GM06990 (cell line): ENCODE measurements at regions not wholly inside any gene's neighbourhood (a gene's known extent, or its start where the extent isn't known, plus 50 kb on each side); places are given as distances from the start of the nearest gene placed in this dataset.
A peak's percentile ranks its signal among the peaks of the same experiment; 100 is the strongest.

Source experiments
- DNase-seq: peaks from one replicate; pipeline ENCODE4 v3.0.0-alpha.2; 2011; ENCODE audit not compliant: insufficient read length; ENCODE audit errors: extremely low read depth
- H3K27me3 ChIP-seq: replicated peaks from 2 replicates; pipeline ENCODE4 v1.6.0; 2011; ENCODE audit warnings: low read length; ENCODE audit not compliant: control insufficient read depth, insufficient read depth
- H3K36me3 ChIP-seq: 2 replicates; pipeline ENCODE4 v1.5.1; 2011; ENCODE audit warnings: low read length; ENCODE audit not compliant: control insufficient read depth, insufficient read depth
- H3K4me3 ChIP-seq: replicated peaks from 2 replicates; pipeline ENCODE4 v1.5.1; 2011; ENCODE audit warnings: low read depth, mild to moderate bottlenecking, control low read depth, low read length
- TF ChIP-seq, protein P1 (sequence below): IDR thresholded peaks from 2 replicates; pipeline ENCODE4 v1.5.1; 2011; ENCODE audit warnings: low read length, control low read depth, mild to moderate bottlenecking, inconsistent platforms; ENCODE audit not compliant: insufficient read depth, poor library complexity, severe bottlenecking

DNA sequence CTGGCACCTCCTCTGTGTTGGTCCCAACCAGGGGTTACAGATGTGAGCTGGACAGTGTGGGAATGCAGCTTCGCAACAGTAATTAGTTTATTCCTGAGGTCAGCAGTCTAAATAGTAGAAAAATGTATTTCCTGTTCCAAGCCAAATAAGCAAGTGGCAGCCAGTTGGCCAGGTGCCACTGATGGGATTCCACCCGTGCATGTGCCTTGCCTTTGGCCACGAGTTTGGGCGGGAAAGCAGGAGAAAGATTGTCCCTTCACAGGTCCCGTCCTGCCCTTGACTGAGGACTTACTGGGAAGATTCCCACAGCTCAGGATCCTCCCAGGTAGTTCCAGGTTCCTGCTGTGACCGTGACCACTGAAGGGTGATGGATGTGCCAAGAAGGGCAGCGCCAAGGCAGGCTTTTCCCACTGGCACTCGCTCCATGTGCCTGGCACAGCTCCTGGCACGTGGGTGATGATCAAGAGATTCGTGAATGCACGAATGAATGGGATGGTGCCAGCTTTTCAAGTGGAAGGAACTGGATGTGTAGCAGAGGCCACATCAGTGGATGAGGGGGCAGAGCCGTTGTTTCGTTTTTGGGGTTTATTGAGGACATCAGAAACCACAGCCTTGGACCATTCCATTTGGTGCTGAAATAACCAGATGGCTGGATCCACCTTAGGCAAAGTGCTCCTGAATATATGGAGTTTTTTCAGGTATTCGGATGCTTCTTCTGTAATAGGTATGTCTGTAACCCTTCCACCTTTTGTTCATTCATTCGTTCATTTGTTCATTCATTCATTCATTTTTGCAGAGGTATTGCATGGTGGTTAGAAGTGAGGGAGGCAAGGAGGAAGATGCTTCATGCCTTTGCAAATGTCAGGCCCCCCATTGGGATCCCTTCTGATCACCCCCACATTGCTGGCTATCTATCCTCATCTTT, 62.4 kb upstream of the WNT4 start:
- no peak for DNase-seq
- Histone ChIP-seq H3K27me3 (peaks cover 5% of the 10 kb centered on the region; the same call in 1 of the 2 replicates), H3K36me3 (no peaks in the 10 kb centered on the region), H3K4me3 (no peak overlapping the region)
- TF ChIP-seq, protein P1, sequence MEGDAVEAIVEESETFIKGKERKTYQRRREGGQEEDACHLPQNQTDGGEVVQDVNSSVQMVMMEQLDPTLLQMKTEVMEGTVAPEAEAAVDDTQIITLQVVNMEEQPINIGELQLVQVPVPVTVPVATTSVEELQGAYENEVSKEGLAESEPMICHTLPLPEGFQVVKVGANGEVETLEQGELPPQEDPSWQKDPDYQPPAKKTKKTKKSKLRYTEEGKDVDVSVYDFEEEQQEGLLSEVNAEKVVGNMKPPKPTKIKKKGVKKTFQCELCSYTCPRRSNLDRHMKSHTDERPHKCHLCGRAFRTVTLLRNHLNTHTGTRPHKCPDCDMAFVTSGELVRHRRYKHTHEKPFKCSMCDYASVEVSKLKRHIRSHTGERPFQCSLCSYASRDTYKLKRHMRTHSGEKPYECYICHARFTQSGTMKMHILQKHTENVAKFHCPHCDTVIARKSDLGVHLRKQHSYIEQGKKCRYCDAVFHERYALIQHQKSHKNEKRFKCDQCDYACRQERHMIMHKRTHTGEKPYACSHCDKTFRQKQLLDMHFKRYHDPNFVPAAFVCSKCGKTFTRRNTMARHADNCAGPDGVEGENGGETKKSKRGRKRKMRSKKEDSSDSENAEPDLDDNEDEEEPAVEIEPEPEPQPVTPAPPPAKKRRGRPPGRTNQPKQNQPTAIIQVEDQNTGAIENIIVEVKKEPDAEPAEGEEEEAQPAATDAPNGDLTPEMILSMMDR, result no peak

DNA sequence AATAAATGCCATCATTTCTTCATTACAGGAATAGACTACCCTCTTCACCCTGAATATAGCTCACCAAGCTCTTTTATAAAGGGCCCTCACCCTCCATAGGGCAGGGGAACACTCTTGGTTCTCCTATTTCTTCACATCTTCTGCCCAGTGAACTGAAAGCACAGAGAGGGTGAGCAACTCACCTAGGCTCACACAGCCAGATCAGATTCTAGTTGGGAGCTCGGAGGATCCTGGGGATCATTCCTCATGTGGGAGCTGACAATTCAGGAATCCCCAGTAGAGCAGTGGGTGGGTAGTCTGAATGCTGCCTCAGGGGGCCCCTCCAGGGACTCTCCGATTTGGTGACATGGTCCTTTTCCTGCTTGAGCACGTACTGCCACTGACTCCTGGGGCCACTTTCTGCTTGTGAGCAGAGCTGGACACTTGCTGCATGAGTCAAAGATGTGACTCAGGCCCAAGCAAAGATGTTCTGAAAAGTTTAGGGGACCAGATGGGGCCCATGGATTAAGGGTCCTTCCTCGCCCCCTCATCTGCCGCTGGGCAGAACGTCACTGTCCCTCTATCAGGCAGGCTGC, 63.7 kb upstream of the WNT4 start:
- H3K4me3 ChIP-seq, result no peak overlapping the region
- no peaks in the 10 kb centered on the region for H3K36me3 ChIP-seq
- DNase-seq, result no peak
- peaks cover 5% of the 10 kb centered on the region; the same call in 1 of the 2 replicates for H3K27me3 ChIP-seq
- TF ChIP-seq, protein P1, result no peak

DNA sequence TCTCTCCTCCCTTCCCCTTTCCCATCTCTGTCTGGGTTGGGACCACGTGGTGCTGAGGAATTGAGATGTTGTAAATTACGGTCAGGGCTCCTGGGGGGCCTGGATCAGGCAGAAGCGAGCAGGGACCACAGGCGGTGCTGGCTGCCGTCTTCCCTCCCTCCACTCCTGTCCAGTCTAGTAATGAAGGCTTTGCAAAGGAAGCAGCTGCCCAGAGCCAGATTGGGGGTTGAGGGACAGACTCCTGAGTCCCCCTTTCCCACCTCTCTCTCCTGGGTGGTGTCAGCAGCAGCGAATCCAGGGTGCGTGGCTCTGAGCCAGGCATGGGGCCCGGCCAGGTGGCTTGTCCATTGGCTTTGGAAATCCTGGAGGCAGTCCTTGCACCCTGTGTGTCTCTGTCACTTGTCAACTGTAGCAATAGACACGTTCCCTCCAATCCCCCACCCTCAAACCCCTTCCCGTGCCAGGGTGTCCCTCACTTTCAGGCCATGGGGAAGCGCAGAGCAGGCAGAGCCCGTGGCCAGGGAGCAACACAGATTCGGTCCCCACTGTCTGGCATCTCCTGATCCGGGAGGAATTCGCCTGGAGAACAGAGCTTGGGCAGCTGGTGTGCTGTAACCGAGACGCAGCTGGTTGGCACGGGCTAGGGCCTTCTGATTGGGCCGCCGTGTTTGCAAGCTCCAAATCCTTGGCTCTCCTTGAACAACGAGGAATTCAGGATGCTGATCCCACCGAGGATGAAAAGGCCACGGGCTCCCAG, 64.8 kb upstream of the WNT4 start:
- TF ChIP-seq, protein P1, result no peak
- H3K4me3 ChIP-seq, result no peak overlapping the region
- H3K27me3 ChIP-seq, result peaks cover 5% of the 10 kb centered on the region
- no peaks in the 10 kb centered on the region for H3K36me3 ChIP-seq
- no peak for DNase-seq

DNA sequence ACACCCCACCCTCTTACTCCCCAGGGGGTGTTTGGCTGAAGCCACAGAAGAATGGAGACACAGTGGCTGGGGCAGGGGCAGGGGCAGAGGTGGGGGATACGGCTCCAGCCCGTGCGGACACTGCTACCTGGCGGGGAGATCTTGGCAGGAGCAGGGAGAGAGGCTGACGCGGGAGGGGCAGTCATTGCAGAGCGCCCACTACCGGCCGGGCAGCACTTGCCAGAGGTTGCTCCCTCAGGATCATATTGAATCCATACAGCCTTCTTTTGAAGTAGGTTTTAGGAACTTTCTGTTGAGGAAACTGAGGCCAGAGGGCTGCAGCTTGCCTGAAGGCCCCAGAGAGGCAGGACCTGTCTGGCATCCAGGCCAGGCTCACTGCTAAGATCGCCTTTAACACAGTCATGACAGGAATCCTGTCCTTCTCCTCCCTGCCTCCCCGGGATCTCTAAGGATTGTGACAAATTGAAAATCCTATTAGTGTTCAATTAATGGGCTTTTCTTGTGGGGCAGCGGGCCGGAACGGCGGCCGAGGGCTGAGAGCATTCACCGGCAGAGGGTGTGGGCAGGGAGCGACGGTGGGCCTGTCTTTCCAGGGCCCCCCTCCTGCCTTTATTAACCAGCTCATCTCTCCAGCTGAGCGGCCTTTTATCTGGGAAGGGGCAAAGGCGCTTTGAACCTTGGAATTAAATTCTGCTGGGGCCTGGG, 65.5 kb upstream of the WNT4 start:
- no peak for DNase-seq
- Histone ChIP-seq H3K36me3 (no peaks in the 10 kb centered on the region), H3K4me3 (no peak overlapping the region), H3K27me3 (peaks cover 5% of the 10 kb centered on the region)
- TF ChIP-seq, protein P1, result peak; percentile 25

DNA sequence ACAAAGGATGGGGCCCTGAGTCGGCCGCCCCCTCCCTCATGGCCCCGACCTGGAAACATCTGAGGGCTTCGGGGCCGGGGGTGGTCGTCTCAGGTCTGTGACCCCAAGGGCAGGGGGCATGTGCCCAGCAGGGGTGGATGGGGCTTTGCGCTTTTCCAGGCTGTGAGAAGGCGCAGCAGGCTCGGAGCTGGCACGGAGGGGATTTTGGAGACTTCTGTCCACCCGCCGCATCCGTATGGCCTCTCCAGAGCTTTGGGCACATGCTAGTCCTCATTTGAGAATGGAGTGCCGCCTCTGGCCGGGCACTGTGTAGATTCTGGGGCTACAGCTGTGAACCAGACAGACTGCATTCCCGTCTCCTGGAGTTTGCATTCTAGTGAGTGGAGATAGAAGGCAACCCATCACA, 66.1 kb upstream of the WNT4 start:
- TF ChIP-seq, protein P1, result no peak
- peaks cover 5% of the 10 kb centered on the region for H3K27me3 ChIP-seq
- DNase-seq, result no peak
- no peaks in the 10 kb centered on the region for H3K36me3 ChIP-seq
- H3K4me3 ChIP-seq, result no peak overlapping the region
